GM20000 (cell line): ENCODE measurements at regions not wholly inside any gene's neighbourhood (a gene's known extent, or its start where the extent isn't known, plus 50 kb on each side); places are given as distances from the start of the nearest gene placed in this dataset.

ENCODE experiments used
- DNase-seq: peaks from one replicate; pipeline ENCODE4 v3.0.0; 2012; ENCODE audit warnings: low spot score
- CTCF ChIP-seq: IDR thresholded peaks from 2 replicates; pipeline ENCODE4 v1.5.1; 2012; ENCODE audit warnings: mild to moderate bottlenecking, control low read depth; ENCODE audit errors: extremely low read depth, missing control alignments

- TF ChIP-seq CTCF: no peak
- no peak for DNase-seq
These were observed 108.6 kb upstream of the CCDC196 start for GRCh38 chr14:66377574-66377973.

GRCh38 chr14:66378712-66379505 lies 107.3 kb upstream of the CCDC196 start:
- no peak for DNase-seq
- no peak for TF ChIP-seq CTCF

GRCh38 chr14:66380143-66380542 lies 106.0 kb upstream of the CCDC196 start:
- no peak for TF ChIP-seq CTCF
- DNase-seq: no peak

GRCh38 chr14:66381755-66382154 lies 104.4 kb upstream of the CCDC196 start:
- no peak for DNase-seq
- TF ChIP-seq CTCF: no peak

GRCh38 chr14:66383257-66383656 lies 102.9 kb upstream of the CCDC196 start:
- no peak for TF ChIP-seq CTCF
- no peak for DNase-seq

GRCh38 chr14:66383771-66384170 lies 102.4 kb upstream of the CCDC196 start:
- no peak for TF ChIP-seq CTCF

GRCh38 chr14:66388516-66388915 lies 97.7 kb upstream of the CCDC196 start:
- DNase-seq: no peak
- no peak for TF ChIP-seq CTCF

More at GRCh38 chr14:66383771-66384170, 102.4 kb upstream of the CCDC196 start:
- no peak for DNase-seq
